ENCODE measurements at regions not wholly inside any gene's neighbourhood (a gene's known extent, or its start where the extent isn't known, plus 50 kb on each side); places are given as distances from the start of the nearest gene placed in this dataset.

DNA sequence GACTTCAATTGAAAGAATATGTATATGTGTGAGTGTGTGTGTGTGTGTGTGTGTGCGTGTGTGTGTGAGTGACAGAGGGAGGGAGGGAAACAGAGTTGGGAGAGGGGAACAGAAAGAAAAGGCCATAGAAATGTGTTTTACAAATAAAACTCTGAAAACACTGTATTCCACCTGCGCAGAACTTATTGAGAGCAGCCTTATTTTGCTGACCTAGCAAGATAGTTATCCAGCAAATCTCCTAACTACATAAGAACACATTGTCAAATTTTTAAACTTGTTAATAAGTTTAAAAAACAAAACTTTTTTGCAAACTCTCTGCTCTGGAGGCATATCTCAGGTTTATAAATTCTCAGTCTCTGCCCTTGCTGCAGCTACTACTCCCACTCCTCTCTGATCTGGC lies 217.9 kb upstream of the NOCT start:
- no peak for TF ChIP-seq L3MBTL2 (conservative IDR thresholded peaks at IDR 0.05)
- no peak for TF ChIP-seq BHLHE40 (IDR thresholded peaks at IDR 0.05; ENCODE audit: borderline replicate concordance)

Data from HEK293T (cell line).